Retina (tissue), 1 donor: ENCODE measurements at regions not wholly inside any gene's neighbourhood (a gene's known extent, or its start where the extent isn't known, plus 50 kb on each side); places are given as distances from the start of the nearest gene placed in this dataset.

Source experiments
- DNase-seq: peaks from one replicate; pipeline ENCODE4 v3.0.0-alpha.2; 2016

- no peak for DNase-seq
Observed at GRCh38 chr2:28694364-28694763, 57.3 kb upstream of the PPP1CB start.

GRCh38 chr2:28695245-28695647 lies 56.4 kb upstream of the PPP1CB start:
- DNase-seq, result peak; percentile 20

GRCh38 chr2:28696261-28696660 lies 55.4 kb upstream of the PPP1CB start:
- DNase-seq, result no peak

GRCh38 chr2:28697602-28698149 lies 54.0 kb upstream of the PPP1CB start:
- no peak for DNase-seq

- no peak for DNase-seq
Observed at GRCh38 chr2:28698545-28698944, 53.1 kb upstream of the PPP1CB start.
